ENCODE measurements at regions not wholly inside any gene's neighbourhood (a gene's known extent, or its start where the extent isn't known, plus 50 kb on each side); places are given as distances from the start of the nearest gene placed in this dataset.

DNA sequence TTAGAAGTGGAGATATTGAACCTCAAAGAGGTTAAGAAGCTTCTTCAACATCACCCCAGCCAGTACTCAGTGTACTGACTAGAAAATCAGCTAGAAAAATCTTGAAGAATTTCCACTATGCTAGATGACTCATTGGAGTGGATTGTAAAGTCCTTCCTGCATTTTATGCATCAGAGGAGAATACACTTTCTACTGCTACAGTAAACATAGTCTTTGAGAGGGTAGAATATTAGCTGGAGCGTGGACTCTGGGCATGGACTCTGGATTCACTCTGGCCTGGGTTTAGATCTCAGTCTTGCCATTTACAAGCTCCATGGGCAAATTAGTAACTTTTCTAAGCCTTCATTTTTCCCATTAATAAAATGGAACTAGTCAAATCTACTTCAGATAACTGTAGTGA is 215.9 kb downstream of the IRS1 start (continued):
- TF ChIP-seq KLF15 (CRISPR knock-in tag; IDR thresholded peaks at IDR 0.05; ENCODE audit: borderline replicate concordance) (no peak), ZNF160 (CRISPR knock-in tag; IDR thresholded peaks at IDR 0.05) (0 out of 2 replicates have a peak, but pooled peaks have one; percentile 57), SMARCC2 (IDR thresholded peaks at IDR 0.05) (peak; percentile 98), ZNF766 (CRISPR knock-in tag; IDR thresholded peaks at IDR 0.05; ENCODE audit: borderline replicate concordance) (no peak), NR2F1 (CRISPR knock-in tag; IDR thresholded peaks at IDR 0.05) (peak in 1 of 2 experiments; percentile 54; a peak in 2 of 4 replicates), ZNF503 (CRISPR knock-in tag; IDR thresholded peaks at IDR 0.05) (peak; percentile 81; the same call in 1 of the 2 replicates), ZNF557 (CRISPR knock-in tag; IDR thresholded peaks at IDR 0.05) (no peak), ZSCAN5A (CRISPR knock-in tag; IDR thresholded peaks at IDR 0.05; ENCODE audit: borderline replicate concordance) (no peak), ZNF501 (CRISPR knock-in tag; IDR thresholded peaks at IDR 0.05) (no peak), ZNF746 (CRISPR knock-in tag; IDR thresholded peaks at IDR 0.05) (no peak), MTA1 (CRISPR knock-in tag; IDR thresholded peaks at IDR 0.05; ENCODE audit: borderline replicate concordance) (no peak), ZNF737 (CRISPR knock-in tag; IDR thresholded peaks at IDR 0.05; ENCODE audit: borderline replicate concordance) (no peak), SOX6 (IDR thresholded peaks at IDR 0.05) (no peak), SOX6 (CRISPR knock-in tag; IDR thresholded peaks at IDR 0.05) (peak; percentile 80), ZNF652 (CRISPR knock-in tag; IDR thresholded peaks at IDR 0.05; ENCODE audit: borderline replicate concordance, low read depth) (peak; percentile 59; the same call in 1 of the 2 replicates)
- TF ChIP-seq, protein P1, sequence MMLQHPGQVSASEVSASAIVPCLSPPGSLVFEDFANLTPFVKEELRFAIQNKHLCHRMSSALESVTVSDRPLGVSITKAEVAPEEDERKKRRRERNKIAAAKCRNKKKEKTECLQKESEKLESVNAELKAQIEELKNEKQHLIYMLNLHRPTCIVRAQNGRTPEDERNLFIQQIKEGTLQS (CRISPR knock-in tag; IDR thresholded peaks at IDR 0.05): peak; percentile 87
- TF ChIP-seq, protein P2, sequence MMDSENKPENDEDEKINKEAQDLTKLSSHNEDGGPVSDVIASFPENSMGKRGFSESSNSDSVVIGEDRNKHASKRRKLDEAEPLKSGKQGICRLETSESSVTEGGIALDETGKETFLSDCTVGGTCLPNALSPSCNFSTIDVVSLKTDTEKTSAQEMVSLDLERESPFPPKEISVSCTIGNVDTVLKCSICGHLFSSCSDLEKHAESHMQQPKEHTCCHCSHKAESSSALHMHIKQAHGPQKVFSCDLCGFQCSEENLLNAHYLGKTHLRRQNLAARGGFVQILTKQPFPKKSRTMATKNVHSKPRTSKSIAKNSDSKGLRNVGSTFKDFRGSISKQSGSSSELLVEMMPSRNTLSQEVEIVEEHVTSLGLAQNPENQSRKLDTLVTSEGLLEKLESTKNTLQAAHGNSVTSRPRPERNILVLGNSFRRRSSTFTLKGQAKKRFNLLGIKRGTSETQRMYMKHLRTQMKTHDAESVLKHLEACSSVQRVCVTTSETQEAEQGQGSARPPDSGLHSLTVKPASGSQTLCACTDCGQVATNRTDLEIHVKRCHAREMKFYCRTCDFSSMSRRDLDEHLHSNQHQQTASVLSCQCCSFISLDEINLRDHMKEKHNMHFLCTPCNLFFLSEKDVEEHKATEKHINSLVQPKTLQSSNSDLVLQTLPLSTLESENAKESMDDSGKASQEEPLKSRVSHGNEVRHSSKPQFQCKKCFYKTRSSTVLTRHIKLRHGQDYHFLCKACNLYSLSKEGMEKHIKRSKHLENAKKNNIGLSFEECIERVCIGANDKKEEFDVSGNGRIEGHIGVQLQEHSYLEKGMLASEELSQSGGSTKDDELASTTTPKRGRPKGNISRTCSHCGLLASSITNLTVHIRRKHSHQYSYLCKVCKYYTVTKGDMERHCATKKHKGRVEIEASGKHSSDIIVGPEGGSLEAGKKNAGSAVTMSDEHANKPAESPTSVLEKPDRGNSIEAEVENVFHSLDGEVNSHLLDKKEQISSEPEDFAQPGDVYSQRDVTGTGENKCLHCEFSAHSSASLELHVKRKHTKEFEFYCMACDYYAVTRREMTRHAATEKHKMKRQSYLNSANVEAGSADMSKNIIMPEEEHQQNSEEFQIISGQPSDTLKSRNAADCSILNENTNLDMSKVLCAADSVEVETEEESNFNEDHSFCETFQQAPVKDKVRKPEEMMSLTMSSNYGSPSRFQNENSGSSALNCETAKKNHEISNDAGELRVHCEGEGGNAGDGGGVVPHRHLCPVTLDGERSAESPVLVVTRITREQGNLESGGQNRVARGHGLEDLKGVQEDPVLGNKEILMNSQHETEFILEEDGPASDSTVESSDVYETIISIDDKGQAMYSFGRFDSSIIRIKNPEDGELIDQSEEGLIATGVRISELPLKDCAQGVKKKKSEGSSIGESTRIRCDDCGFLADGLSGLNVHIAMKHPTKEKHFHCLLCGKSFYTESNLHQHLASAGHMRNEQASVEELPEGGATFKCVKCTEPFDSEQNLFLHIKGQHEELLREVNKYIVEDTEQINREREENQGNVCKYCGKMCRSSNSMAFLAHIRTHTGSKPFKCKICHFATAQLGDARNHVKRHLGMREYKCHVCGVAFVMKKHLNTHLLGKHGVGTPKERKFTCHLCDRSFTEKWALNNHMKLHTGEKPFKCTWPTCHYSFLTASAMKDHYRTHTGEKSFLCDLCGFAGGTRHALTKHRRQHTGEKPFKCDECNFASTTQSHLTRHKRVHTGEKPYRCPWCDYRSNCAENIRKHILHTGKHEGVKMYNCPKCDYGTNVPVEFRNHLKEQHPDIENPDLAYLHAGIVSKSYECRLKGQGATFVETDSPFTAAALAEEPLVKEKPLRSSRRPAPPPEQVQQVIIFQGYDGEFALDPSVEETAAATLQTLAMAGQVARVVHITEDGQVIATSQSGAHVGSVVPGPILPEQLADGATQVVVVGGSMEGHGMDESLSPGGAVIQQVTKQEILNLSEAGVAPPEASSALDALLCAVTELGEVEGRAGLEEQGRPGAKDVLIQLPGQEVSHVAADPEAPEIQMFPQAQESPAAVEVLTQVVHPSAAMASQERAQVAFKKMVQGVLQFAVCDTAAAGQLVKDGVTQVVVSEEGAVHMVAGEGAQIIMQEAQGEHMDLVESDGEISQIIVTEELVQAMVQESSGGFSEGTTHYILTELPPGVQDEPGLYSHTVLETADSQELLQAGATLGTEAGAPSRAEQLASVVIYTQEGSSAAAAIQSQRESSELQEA (CRISPR knock-in tag; IDR thresholded peaks at IDR 0.05; ENCODE audit: not compliant biosample characterization): no peak
